Activated CD4-positive, CD25-positive, alpha-beta regulatory T cell (primary cell): ENCODE measurements at regions not wholly inside any gene's neighbourhood (a gene's known extent, or its start where the extent isn't known, plus 50 kb on each side); places are given as distances from the start of the nearest gene placed in this dataset.

Experiments used
- DNase-seq, 4 experiments: peaks; one replicate each; lab custom pipeline; 2025; lab: John Stamatoyannopoulos, UW

GRCh38 chr5:142433526-142434321 lies 108.9 kb upstream of the SPRY4 start:
- no peak for DNase-seq

DNA sequence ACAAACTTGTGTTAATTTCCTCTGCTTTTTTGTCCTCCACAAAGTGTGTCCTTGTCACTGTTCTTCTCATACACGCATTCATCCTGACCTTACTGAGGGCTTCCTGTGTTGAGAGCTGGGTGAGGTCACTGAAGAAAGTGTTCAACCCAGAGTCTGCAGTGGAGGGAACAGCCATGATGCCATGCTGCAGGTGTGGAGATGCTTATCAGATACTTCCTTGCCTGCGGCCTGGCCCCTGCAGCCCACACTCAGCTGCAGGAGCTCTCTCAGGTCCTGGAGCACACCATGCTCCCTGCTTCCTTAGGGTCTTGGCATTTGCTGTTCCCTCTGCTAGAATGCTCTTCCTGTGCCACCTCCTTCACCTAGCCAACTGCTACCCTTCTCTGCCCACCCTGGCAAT lies 108.1 kb upstream of the SPRY4 start:
- DNase-seq = no peak

DNA sequence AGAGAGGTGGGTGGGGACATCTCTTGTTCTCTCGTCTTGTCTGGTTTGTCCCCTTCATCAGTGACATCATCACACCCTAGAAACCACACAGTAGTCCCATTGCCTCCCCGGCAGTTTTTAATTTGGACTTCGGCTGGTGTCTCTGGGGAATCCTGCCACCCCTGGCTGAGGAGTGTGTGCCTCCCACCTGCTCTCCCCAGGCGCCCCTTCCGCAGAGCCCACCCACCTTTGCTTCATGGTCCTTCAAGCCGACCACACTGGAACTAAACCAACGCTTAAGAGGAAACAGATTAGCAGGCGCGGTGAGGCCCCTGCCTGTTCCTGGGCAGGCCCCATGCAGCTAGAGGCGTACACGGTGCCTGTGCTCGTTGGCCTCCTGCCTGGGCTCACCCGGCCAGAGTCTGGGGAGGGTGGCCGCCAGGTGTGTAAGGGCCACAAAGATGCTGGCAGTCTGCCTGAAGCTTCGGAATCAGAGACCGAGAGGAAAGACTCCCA lies 107.6 kb upstream of the SPRY4 start:
- DNase-seq = no peak

DNA sequence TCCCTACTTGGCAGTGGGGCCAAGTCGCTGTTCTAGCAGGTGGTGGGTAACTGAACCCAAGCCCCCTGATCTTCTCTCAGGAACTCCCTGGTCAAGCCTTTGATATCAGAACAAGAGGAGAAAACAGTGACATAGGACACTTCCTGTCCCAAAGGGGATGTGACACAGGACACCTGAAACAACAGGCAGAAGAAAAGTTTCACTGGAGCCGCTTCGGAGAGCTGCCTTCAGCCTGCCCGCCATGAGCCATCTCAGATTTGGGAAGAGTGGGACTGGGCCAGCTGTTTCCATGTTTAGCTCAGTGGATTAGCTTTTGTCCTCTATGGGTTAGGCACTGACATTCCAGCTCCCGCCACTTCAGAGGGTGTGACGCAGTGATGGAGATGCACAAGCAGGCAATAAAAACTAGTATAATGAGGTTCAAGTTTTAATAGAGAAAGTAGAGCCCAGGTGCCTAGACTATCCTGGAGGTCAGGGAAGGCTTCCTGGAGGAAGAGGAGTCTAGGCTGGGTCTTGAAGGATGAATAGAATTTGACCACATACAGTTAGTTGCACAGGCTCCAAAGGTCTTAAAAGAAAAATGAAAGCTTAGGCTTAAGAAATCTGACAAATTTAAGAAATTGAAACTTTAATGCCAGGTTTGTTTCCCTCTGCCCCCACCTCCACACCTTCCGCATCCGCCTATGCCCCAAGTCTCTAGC lies 104.1 kb upstream of the SPRY4 start:
- no peak for DNase-seq

DNA sequence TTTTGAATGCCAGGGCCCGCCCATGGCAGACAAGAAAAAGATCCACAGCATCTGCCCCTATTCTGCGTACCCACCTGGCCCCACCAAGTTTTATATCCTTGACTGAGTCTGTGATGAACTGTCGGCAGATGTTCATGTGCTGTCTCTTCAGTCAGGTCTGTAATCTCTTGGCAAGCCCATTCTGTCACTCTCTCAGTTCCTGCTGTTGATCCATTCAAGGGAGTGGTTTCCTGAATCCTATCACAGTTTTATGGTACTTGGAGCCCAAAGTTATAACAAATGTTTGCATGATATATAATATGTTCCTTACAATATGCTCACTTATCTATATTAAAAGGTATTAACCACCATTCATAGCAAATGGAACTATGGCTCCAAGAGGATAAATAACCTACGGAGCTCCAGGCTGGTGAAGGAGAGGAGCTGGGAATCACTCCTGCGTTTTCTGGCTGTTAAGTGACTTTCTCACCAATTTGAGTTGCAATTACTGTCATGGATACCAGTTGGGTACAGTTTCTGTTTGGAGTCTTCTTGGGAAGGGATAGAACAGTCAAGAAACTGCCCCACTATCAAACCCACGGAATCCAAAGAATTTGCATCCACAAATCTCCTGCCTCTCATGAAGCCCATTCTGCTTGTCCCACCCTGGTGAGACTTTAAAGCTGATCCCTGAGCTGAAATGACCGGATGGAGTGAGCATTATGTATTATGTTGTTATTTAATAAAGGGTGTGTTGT lies 103.4 kb upstream of the SPRY4 start:
- no peak for DNase-seq

GRCh38 chr5:142427529-142427928 lies 102.7 kb upstream of the SPRY4 start:
- DNase-seq = no peak

GRCh38 chr5:142427015-142427364 lies 102.2 kb upstream of the SPRY4 start:
- DNase-seq = no peak

GRCh38 chr5:142426129-142427014 lies 101.6 kb upstream of the SPRY4 start:
- DNase-seq = no peak

GRCh38 chr5:142425286-142426065 lies 100.7 kb upstream of the SPRY4 start:
- no peak for DNase-seq

DNA sequence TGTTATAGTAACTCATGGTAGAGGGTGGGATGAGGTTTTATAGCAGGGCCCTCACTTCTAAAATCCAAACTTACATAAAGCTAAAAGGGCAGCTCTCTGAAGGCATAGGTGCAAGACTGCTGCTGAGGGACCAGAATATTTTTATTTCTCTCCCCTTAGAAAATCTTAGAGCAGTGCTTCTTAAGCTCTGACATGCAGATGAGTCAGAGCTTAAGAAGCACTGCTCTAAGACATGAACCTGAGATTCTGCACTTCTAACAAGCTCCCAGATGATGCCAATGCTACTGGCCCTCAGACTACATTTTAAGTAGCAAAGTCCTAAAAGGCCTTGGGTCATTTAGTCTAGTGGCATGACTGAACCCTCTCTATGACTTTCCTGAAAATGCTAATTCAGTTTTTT lies 97.6 kb upstream of the SPRY4 start:
- no peak for DNase-seq

DNA sequence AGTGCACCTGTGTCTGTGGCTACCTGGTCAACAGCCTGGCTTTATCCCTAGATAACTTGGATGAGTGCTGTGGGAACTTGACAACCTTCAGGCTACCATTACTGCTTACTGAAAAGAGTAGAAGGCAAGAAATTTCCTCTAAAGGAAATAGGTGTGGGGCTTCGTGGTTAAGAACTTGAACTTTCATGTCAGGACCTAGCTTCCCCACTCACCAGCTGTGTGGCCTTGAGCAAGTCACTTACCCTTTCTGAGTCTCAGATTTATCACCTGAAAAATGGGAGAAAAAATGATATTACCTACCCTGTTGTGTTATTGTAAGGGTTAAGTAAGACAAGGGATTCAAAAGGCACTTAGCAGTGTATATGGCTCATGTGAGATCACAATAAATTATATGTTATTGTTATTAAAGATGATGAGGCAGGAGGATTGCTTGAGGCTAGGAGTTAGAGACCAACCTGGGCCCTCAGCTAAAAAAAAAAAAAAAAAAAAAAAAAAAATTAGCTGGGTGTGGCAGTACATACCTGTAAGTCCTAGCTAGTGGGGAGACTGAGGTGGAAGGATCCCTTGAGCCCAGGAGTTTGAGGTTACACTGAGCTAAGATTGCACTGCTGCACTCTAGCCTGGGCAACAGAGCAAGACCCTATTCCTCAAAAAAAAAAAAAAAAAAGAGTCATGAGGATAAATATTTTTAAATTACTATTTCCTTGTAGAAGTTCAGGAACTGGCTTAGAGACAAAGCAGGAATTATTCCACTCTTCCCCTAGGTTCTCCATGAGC lies 97.0 kb upstream of the SPRY4 start:
- DNase-seq = no peak

DNA sequence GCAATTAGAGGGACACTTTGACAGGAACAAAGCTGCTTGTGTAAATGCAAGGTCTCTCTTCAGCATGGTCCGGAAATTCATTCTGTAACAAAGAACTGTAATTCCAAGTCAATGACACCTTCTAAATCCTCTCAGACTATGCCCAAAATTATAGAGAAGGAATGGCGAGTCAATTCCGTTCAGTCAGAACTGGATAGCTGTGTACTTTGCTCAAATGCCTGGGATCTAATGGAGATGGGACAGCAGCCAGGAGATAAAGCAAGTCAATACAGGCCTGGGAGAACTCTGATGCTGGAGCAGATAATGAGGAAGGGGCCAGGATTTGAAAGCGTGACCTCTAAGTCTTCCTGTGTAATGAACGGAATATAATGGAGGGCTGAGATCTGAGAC lies 96.4 kb upstream of the SPRY4 start:
- no peak for DNase-seq

DNA sequence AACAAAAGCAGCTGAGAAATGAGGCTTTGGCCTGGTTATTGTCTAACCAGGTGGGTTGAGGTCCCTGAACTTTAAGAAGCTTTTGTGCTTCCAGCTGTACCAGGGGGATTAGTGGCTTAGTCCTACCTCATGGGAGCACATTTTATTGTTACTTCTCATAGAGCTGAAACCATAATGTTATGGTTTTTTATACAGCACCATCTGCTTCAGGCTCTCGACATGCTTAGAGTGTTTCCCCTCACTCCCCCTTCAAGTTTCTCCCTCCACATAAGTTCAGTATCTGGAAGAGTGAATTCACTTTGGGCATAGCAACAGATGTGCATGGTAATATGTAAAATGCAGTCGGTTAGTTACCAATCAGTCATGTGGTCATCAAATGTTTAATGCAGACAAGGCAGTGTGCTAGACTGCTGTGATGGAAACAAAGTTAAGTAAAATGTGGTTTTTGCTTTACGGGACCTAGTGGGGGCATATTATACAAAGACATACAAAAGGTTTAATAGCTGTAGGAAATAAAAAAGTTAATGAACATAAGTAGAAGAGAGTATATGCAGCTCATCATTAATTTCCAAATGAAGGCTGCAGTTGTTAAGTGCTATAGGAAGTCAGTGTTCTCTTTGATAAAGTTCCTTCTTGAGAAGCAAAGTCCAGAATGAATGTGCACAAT lies 95.9 kb upstream of the SPRY4 start:
- no peak for DNase-seq

DNA sequence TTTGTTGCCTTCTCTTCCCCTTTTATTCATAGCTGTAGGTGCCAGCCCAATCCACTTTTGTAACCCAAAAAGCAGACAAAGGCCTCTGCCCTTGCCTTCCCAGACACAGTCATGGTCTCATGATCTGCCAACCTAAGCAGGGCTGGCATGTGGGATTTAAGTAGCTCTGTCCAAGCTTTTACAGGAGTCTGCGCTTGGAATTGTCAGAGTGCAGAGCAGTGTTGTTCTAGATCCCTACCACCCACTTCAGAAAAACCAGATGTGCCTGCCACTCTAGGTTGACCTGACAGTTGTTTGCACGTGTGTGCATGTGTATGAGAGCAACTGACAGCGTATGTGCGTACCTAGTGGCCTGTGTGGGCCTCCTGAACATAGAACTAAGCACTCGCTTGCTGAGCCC lies 87.8 kb upstream of the SPRY4 start:
- DNase-seq = no peak

DNA sequence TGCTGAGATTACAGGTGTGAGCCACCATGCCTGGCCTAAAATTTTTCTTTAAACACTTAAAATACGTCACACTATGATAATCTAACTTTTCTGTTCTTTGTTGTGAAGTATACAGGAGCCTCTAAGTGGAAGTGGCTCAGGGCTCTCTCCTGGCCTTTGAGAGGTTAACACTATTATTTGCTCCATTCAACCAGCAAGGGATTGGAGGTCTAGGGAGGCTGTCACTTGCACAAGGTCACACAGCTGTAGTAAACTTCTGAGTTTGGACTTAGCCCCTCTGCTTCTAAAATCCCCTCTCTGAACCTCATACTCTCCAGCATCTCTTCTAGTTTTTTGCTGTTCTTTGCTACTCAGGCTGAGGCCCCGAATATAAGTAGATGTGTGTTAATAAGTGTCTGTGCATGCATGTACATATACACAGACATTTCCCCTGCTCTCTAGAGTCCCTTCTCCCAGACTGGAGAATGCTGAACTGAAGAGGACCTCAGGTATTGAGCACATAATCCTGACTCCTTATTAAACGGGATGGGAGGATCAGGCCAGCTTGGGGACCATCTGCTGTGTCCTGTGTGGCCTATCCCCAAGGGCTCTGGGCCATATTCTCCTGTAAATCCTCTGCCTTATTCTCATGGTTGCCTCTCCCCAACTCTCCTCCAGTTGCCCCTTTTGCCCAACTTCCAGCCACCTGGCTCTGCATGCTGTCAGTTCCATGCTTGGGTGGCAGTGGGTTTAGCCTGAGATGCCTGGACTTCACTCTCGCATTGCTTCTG lies 87.0 kb upstream of the SPRY4 start:
- DNase-seq = no peak

DNA sequence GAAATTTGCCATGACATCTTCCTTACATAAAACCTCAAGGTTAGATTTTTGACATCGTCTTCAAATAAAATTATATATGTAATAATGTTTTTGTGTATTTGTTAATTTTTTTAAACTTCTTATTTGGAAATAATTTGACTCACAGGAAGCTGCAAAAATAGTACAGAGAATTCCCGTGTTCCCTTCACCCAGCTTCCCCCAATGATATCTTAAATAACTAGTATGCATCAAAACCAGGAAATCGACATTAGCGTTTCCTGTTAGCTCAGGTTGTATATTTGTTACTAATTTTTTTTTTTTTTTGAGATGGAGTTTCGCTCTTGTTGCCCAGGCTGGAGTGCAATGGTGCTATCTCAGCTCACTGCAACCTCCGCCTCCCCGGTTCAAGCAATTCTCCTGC lies 86.3 kb upstream of the SPRY4 start:
- DNase-seq = no peak

DNA sequence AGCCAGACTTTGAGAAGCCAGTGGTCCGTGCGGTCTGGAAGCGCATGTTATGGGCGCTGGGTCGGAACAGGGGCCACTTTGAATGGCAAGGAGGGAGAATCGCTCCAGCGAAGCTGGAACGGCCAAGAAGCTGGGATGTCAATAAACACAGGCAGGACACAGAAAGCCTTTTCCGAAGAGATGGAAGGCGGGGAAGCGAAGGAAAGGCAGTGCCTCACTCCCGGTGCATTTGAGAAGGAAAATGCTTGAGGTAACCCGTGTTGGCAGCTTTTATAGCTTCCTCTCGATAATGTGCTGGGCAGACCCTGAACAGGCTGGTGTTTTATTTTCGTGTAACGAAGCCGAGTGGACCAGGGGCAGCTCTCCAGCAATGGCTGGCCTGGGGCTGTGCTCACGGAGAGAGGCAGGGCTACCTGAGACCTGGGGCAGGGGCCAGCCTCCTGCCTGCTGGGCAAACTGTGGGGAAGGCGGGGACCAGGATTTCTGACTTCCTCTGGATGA lies 84.2 kb upstream of the SPRY4 start:
- DNase-seq = no peak

DNA sequence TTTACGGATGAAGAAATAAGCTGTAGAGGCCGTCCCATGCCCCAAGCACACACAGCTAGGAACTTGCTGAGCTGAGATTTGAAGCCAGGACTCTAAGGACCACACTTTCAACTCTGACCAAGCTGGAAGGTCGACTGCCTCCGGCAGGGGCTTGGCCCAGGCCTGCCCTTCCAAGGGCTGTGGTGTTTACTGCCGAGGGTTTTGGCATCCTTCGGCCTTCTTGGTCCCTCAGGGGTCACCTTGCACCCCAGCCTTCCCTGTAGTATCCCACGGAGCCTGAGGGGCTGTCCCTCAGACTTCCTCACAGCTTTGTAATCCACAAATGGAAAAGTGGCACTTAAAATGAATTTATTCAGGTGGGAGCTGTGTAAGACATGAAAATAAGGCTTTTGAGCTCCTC lies 83.7 kb upstream of the SPRY4 start:
- no peak for DNase-seq
